ENCODE measurements at regions not wholly inside any gene's neighbourhood (a gene's known extent, or its start where the extent isn't known, plus 50 kb on each side); places are given as distances from the start of the nearest gene placed in this dataset.

GRCh38 chr12:14113031-14113430 is 131.6 kb upstream of the GRIN2B start:
- TF ChIP-seq CTCF (IDR thresholded peaks at IDR 0.05), result no peak

GRCh38 chr12:14126692-14127091 is 145.3 kb upstream of the GRIN2B start:
- TF ChIP-seq CTCF (IDR thresholded peaks at IDR 0.05), result no peak

GRCh38 chr12:14129611-14130195 is 148.3 kb upstream of the GRIN2B start:
- TF ChIP-seq CTCF (IDR thresholded peaks at IDR 0.05), result no peak

- no peak for TF ChIP-seq CTCF (IDR thresholded peaks at IDR 0.05)
These were observed 154.6 kb upstream of the GRIN2B start for GRCh38 chr12:14135996-14136395.

GRCh38 chr12:14138495-14138894 is 157.1 kb upstream of the GRIN2B start:
- TF ChIP-seq CTCF (IDR thresholded peaks at IDR 0.05), result no peak

GRCh38 chr12:14148489-14149270 is 167.3 kb upstream of the GRIN2B start:
- no peak for TF ChIP-seq CTCF (IDR thresholded peaks at IDR 0.05)

- no peak for TF ChIP-seq CTCF (IDR thresholded peaks at IDR 0.05)
These were observed 172.4 kb upstream of the GRIN2B start for GRCh38 chr12:14153803-14154202.
